ENCODE measurements at regions not wholly inside any gene's neighbourhood (a gene's known extent, or its start where the extent isn't known, plus 50 kb on each side); places are given as distances from the start of the nearest gene placed in this dataset.

- H3K27ac ChIP-seq = no peak overlapping the region
- no peaks in the 10 kb centered on the region for H3K4me1 ChIP-seq (ENCODE audit: low read depth)
- no peaks in the 10 kb centered on the region for H3K9me3 ChIP-seq (ENCODE audit: low read depth)
- no peaks in the 10 kb centered on the region for H3K36me3 ChIP-seq
- no peaks in the 10 kb centered on the region for H3K27me3 ChIP-seq
- H3K4me3 ChIP-seq = no peak overlapping the region
- DNase-seq (ENCODE audit: low read depth in 1 of 2, low spot score in 1 of 2) = no peak
- no peak for TF ChIP-seq CTCF (IDR thresholded peaks at IDR 0.05; ENCODE audit: low read depth, low read length)
Observed at GRCh38 chr13:61795580-61795979, 379.9 kb upstream of the PCDH20 start.

- DNase-seq (ENCODE audit: low read depth in 1 of 2, low spot score in 1 of 2) = no peak
- H3K27ac ChIP-seq = no peak overlapping the region
- H3K36me3 ChIP-seq = no peaks in the 10 kb centered on the region
- no peak for TF ChIP-seq CTCF (IDR thresholded peaks at IDR 0.05; ENCODE audit: low read depth, low read length)
- H3K4me1 ChIP-seq (ENCODE audit: low read depth) = no peaks in the 10 kb centered on the region
- no peaks in the 10 kb centered on the region for H3K9me3 ChIP-seq (ENCODE audit: low read depth)
- no peaks in the 10 kb centered on the region for H3K27me3 ChIP-seq
- H3K4me3 ChIP-seq = no peak overlapping the region
Observed at GRCh38 chr13:61779456-61779855, 363.8 kb upstream of the PCDH20 start.

DNA sequence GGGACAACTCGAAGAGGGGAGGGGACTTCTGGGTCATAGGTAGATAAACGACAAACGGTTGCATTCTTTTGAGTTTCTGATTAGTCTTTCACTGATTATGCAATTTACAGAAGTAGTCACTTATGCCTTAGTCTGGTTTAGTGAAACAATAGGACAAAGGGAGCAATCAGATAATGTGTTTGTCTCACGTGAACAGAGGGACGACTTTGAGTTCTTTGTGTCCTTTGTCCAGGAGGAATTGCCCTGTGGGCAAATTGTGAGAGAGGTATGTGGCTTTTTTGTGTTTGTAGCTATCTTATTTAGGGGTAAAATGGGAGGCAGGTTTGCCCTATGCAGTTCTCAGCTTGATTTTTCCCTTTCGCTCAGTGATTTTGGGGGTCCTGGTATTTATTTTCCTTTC, 362.9 kb upstream of the PCDH20 start:
- no peak for DNase-seq (ENCODE audit: low read depth in 1 of 2, low spot score in 1 of 2)
- Histone ChIP-seq H3K4me3 (no peak overlapping the region), H3K36me3 (no peaks in the 10 kb centered on the region), H3K4me1 (ENCODE audit: low read depth) (no peaks in the 10 kb centered on the region), H3K27ac (no peak overlapping the region), H3K27me3 (no peaks in the 10 kb centered on the region), H3K9me3 (ENCODE audit: low read depth) (no peaks in the 10 kb centered on the region)
- no peak for TF ChIP-seq CTCF (IDR thresholded peaks at IDR 0.05; ENCODE audit: low read depth, low read length)

- Histone ChIP-seq H3K27ac (no peak overlapping the region), H3K4me1 (ENCODE audit: low read depth) (no peaks in the 10 kb centered on the region), H3K9me3 (ENCODE audit: low read depth) (no peaks in the 10 kb centered on the region), H3K27me3 (no peaks in the 10 kb centered on the region), H3K36me3 (no peaks in the 10 kb centered on the region), H3K4me3 (no peak overlapping the region)
- DNase-seq (ENCODE audit: low read depth in 1 of 2, low spot score in 1 of 2) = peak in 1 of 2 donors; percentile 48
- TF ChIP-seq CTCF (IDR thresholded peaks at IDR 0.05; ENCODE audit: low read depth, low read length) = no peak
Observed at GRCh38 chr13:61777899-61778298, 362.2 kb upstream of the PCDH20 start.

DNA sequence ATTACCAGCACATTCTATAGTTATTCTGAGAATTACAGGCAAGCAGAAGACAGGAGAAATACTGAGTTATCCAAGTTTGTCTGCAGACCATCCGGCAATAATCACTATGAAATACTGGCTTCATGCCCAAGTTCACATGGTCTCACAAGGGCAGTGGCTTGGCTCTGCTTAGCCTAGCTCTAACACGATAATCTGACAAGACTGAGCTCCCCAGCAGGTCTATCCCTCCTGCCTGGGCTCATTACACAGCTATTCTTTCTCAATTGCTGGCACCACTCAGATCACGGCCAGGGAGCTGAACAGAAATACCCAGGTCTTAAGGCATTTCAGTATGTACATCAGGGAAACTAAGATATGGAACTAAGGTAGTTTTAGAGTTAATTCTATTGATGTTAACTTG, 361.6 kb upstream of the PCDH20 start:
- H3K27ac ChIP-seq = no peak overlapping the region
- no peak overlapping the region for H3K4me3 ChIP-seq
- H3K9me3 ChIP-seq (ENCODE audit: low read depth) = no peaks in the 10 kb centered on the region
- no peaks in the 10 kb centered on the region for H3K27me3 ChIP-seq
- TF ChIP-seq CTCF (IDR thresholded peaks at IDR 0.05; ENCODE audit: low read depth, low read length) = no peak
- H3K4me1 ChIP-seq (ENCODE audit: low read depth) = no peaks in the 10 kb centered on the region
- peak in 1 of 2 donors; percentile 63 for DNase-seq (ENCODE audit: low read depth in 1 of 2, low spot score in 1 of 2)
- H3K36me3 ChIP-seq = no peaks in the 10 kb centered on the region

GRCh38 chr13:61774903-61775302, 359.3 kb upstream of the PCDH20 start:
- Histone ChIP-seq H3K27me3 (no peaks in the 10 kb centered on the region), H3K36me3 (no peaks in the 10 kb centered on the region), H3K27ac (no peak overlapping the region), H3K9me3 (ENCODE audit: low read depth) (no peaks in the 10 kb centered on the region), H3K4me1 (ENCODE audit: low read depth) (no peaks in the 10 kb centered on the region), H3K4me3 (no peak overlapping the region)
- TF ChIP-seq CTCF (IDR thresholded peaks at IDR 0.05; ENCODE audit: low read depth, low read length) = no peak
- DNase-seq (ENCODE audit: low read depth in 1 of 2, low spot score in 1 of 2) = no peak
